ENCODE measurements at regions not wholly inside any gene's neighbourhood (a gene's known extent, or its start where the extent isn't known, plus 50 kb on each side); places are given as distances from the start of the nearest gene placed in this dataset.

DNA sequence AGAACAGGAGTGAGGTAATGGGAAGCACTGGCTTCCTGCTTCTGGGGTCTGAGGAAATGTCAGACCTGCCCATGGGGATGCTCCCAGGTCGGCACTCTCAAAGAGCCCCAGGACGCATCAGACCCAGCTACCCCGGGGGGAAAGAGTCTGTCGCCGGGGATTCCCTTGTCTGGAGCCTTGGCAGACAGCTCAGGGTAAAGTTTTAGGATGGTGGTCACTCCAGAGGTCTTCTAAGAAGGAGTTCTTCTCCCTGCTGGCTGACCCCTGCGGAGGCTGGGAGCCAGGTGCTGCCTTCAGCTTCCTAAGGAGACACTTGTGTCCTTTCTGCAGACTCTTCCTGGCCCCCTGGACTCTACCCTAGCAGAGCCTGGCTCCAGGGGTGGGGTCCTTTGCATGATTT lies 61.9 kb upstream of the PSEN2 start:
- TF ChIP-seq, protein P1, sequence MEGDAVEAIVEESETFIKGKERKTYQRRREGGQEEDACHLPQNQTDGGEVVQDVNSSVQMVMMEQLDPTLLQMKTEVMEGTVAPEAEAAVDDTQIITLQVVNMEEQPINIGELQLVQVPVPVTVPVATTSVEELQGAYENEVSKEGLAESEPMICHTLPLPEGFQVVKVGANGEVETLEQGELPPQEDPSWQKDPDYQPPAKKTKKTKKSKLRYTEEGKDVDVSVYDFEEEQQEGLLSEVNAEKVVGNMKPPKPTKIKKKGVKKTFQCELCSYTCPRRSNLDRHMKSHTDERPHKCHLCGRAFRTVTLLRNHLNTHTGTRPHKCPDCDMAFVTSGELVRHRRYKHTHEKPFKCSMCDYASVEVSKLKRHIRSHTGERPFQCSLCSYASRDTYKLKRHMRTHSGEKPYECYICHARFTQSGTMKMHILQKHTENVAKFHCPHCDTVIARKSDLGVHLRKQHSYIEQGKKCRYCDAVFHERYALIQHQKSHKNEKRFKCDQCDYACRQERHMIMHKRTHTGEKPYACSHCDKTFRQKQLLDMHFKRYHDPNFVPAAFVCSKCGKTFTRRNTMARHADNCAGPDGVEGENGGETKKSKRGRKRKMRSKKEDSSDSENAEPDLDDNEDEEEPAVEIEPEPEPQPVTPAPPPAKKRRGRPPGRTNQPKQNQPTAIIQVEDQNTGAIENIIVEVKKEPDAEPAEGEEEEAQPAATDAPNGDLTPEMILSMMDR (conservative IDR thresholded peaks at IDR 0.05) = no peak
- TF ChIP-seq ZFX (IDR thresholded peaks at IDR 0.05) = no peak
